GM12878 (cell line): ENCODE measurements at regions not wholly inside any gene's neighbourhood (a gene's known extent, or its start where the extent isn't known, plus 50 kb on each side); places are given as distances from the start of the nearest gene placed in this dataset.

Experiments
- ATAC-seq: fragments of 200-7000 bp; cut with Tn5 transposase; 3 replicates; pipeline ENCODE4 v1.9.1; 2020; ENCODE audit warnings: mild to moderate bottlenecking, moderate library complexity
- BruUV-seq: library from RNA; stranded (reverse); fragments of 400-500 nt; replicated peaks from 2 replicates; lab custom pipeline; 2021; lab: Mats Ljungman, UMichigan
- CTCF ChIA-PET: fragments of 300-600 bp; sonication (Branson Sonifier 250); formaldehyde crosslinking; extraction: SDS; loops from one replicate; lab custom pipeline; 2021; ENCODE audit warnings: inconsistent platforms; lab: Yijun Ruan, JAX
- POLR2A ChIA-PET: fragments of 350-600 bp; formaldehyde crosslinking; extraction: SDS; loops from one replicate; lab custom pipeline; 2021; ENCODE audit warnings: inconsistent platforms; lab: Charles Lee
- RAD21 ChIA-PET: fragments of 300-600 bp; sonication (Branson Sonifier 250); formaldehyde crosslinking; loops from one replicate; lab custom pipeline; 2023; ENCODE audit warnings: antibody characterized with exemption; ENCODE audit not compliant: unreplicated experiment; lab: Charles Lee
- SMC1A ChIA-PET: fragments of 300-600 bp; sonication (Branson Sonifier 250); formaldehyde crosslinking; loops from one replicate; lab custom pipeline; 2023; ENCODE audit not compliant: unreplicated experiment, uncharacterized antibody; lab: Charles Lee
- DNase-seq: peaks from one replicate; pipeline ENCODE4 v3.0.0-alpha.2; 2011; ENCODE audit warnings: low read depth, low spot score
- FAIRE-seq: peaks from 3 replicates; lab custom pipeline; 2011; peaks lifted over from hg19 to GRCh38; lab: Jason Lieb, UNC
- H2AFZ ChIP-seq: 2 replicates; pipeline ENCODE4 v1.6.0; 2011; ENCODE audit warnings: low read depth, low read length, control low read depth; ENCODE audit not compliant: control insufficient read depth
- H3K27ac ChIP-seq: 2 replicates; pipeline ENCODE4 v1.5.1; 2011; ENCODE audit warnings: control low read depth; ENCODE audit not compliant: control insufficient read depth, insufficient read depth
- H3K27me3 ChIP-seq, 2 experiments: replicated peaks in 1 of 2; 2 replicates each; pipeline versions ENCODE4 v1.6.0 to v1.6.1; 2011; ENCODE audit warnings: low read length in 1 of 2; ENCODE audit not compliant: control insufficient read depth in 2 of 2, insufficient read depth in 2 of 2
- H3K36me3 ChIP-seq, 2 experiments: 2 replicates each; pipeline ENCODE4 v1.5.1; 2011; ENCODE audit warnings: low read length in 1 of 2; ENCODE audit not compliant: control insufficient read depth in 2 of 2, insufficient read depth in 2 of 2
- H3K4me1 ChIP-seq: 2 replicates; pipeline ENCODE4 v1.6.1; 2011; ENCODE audit warnings: mild to moderate bottlenecking, low read length, moderate library complexity, mixed read lengths; ENCODE audit not compliant: control insufficient read depth, insufficient read depth
- H3K4me2 ChIP-seq: 2 replicates; pipeline ENCODE4 v1.6.0; 2011; ENCODE audit warnings: control low read depth; ENCODE audit not compliant: control insufficient read depth, insufficient read depth
- H3K4me3 ChIP-seq: fragments of 200-600 bp; sonication (generic); 2 replicates; pipeline ENCODE4 v1.5.1; 2016
- H3K79me2 ChIP-seq: 2 replicates; pipeline ENCODE4 v1.6.0; 2011; ENCODE audit warnings: low read length; ENCODE audit not compliant: control insufficient read depth, insufficient read depth
- H3K9ac ChIP-seq: 2 replicates; pipeline ENCODE4 v1.8.0; 2011; ENCODE audit warnings: low read length, control low read depth, mixed read lengths; ENCODE audit not compliant: control insufficient read depth, insufficient read depth
- H3K9me3 ChIP-seq: replicated peaks from 3 replicates; pipeline ENCODE4 v1.5.1; 2011; ENCODE audit warnings: mild to moderate bottlenecking, low read length; ENCODE audit not compliant: control insufficient read depth, insufficient read depth
- H4K20me1 ChIP-seq: 2 replicates; pipeline ENCODE4 v1.6.0; 2011; ENCODE audit not compliant: control insufficient read depth, insufficient read depth
- ATF2 ChIP-seq: IDR thresholded peaks from 2 replicates; pipeline ENCODE4 v1.6.1; 2012; ENCODE audit warnings: low read length, inconsistent platforms
- DPF2 ChIP-seq: fragments of 450-650 bp; IDR thresholded peaks from 2 replicates; pipeline ENCODE4 v1.6.1; 2017; ENCODE audit warnings: mild to moderate bottlenecking
- ESRRA ChIP-seq: IDR thresholded peaks from 2 replicates; pipeline ENCODE4 v1.6.1; 2012; ENCODE audit warnings: mild to moderate bottlenecking, low read length, improper control_type of control experiment
- EZH2 ChIP-seq: IDR thresholded peaks from 2 replicates; pipeline ENCODE4 v1.6.1; 2012; ENCODE audit warnings: low read depth, mild to moderate bottlenecking, control low read depth, inconsistent platforms, low read length, borderline replicate concordance; ENCODE audit not compliant: control insufficient read depth
- FOXM1 ChIP-seq: IDR thresholded peaks from 2 replicates; pipeline ENCODE4 v1.6.1; 2012; ENCODE audit warnings: low read depth, mild to moderate bottlenecking, inconsistent platforms, low read length, moderate library complexity
- HDGF ChIP-seq: fragments of 450-650 bp; IDR thresholded peaks from 2 replicates; pipeline ENCODE4 v1.6.1; 2016; ENCODE audit warnings: antibody characterized with exemption
- KAT2A ChIP-seq: conservative IDR thresholded peaks from 2 replicates; pipeline ENCODE4 v1.6.1; 2011; ENCODE audit warnings: low read depth, low read length; ENCODE audit not compliant: control insufficient read depth
- MXI1 ChIP-seq: fragments of 150-350 bp; IDR thresholded peaks from 2 replicates; pipeline ENCODE4 v1.6.1; 2011; ENCODE audit warnings: low read depth, mild to moderate bottlenecking, inconsistent platforms, low read length, improper control_type of control experiment
- MYB ChIP-seq: fragments of 150-350 bp; IDR thresholded peaks from 2 replicates; pipeline ENCODE4 v1.6.1; 2014; ENCODE audit warnings: mild to moderate bottlenecking, low read depth, low read length, borderline replicate concordance
- NFYA ChIP-seq: IDR thresholded peaks from 2 replicates; pipeline ENCODE4 v1.6.1; 2011; ENCODE audit warnings: low read depth, mild to moderate bottlenecking, low read length, improper control_type of control experiment, borderline replicate concordance
- NR2C1 ChIP-seq: fragments of 450-650 bp; IDR thresholded peaks from 2 replicates; pipeline ENCODE4 v1.6.1; 2017; ENCODE audit warnings: antibody characterized with exemption, mild to moderate bottlenecking, moderate library complexity
- PBX3 ChIP-seq: IDR thresholded peaks from 2 replicates; pipeline ENCODE4 v1.6.1; 2011; ENCODE audit warnings: mild to moderate bottlenecking, low read depth, low read length, moderate library complexity; ENCODE audit not compliant: insufficient replicate concordance
- SIN3A ChIP-seq: IDR thresholded peaks from 2 replicates; pipeline ENCODE4 v1.6.1; 2012; ENCODE audit warnings: low read depth, low read length, improper control_type of control experiment
- SMAD5 ChIP-seq: IDR thresholded peaks from 2 replicates; pipeline ENCODE4 v1.6.1; 2016; ENCODE audit warnings: antibody characterized with exemption, low read depth
- SPI1 ChIP-seq: IDR thresholded peaks from 2 replicates; pipeline ENCODE4 v1.6.1; 2011; ENCODE audit warnings: low read depth, mild to moderate bottlenecking, low read length, moderate library complexity, borderline replicate concordance; ENCODE audit not compliant: insufficient read depth
- TARDBP ChIP-seq: IDR thresholded peaks from 2 replicates; pipeline ENCODE4 v1.6.1; 2016; ENCODE audit warnings: borderline replicate concordance
- TCF12 ChIP-seq: IDR thresholded peaks from 2 replicates; pipeline ENCODE4 v1.6.1; 2011; ENCODE audit warnings: low read depth, mild to moderate bottlenecking, low read length
- WRNIP1 ChIP-seq: IDR thresholded peaks from 2 replicates; pipeline ENCODE4 v1.6.1; 2011; ENCODE audit warnings: low read depth, low read length, improper control_type of control experiment, borderline replicate concordance
- WGBS: methylation state at CpG from one replicate; pipeline ENCODE4 v1.1.6; 2016; ENCODE audit warnings: low lambda C conversion rate; ENCODE audit not compliant: insufficient replicate concordance, insufficient coverage; ENCODE audit errors: missing lambda C conversion rate; 5-methylcytosine and 5-hydroxymethylcytosine counted together
- in situ Hi-C: fragments of 300-500 bp; cut with MboI; formaldehyde crosslinking; loops from 9 replicates; pipeline ENCODE4 v1.14.3; 2018; ENCODE audit warnings: mixed read lengths
- intact Hi-C: fragments of 100-400 bp; cut with micrococcal nuclease; formaldehyde crosslinking; loops from one replicate; pipeline ENCODE4 v1.14.2; 2022; ENCODE audit not compliant: unreplicated experiment
- TF ChIP-seq, protein P1 (sequence below): fragments of 450-650 bp; IDR thresholded peaks from 2 replicates; pipeline ENCODE4 v1.6.1; 2017; ENCODE audit warnings: borderline replicate concordance

DNA sequence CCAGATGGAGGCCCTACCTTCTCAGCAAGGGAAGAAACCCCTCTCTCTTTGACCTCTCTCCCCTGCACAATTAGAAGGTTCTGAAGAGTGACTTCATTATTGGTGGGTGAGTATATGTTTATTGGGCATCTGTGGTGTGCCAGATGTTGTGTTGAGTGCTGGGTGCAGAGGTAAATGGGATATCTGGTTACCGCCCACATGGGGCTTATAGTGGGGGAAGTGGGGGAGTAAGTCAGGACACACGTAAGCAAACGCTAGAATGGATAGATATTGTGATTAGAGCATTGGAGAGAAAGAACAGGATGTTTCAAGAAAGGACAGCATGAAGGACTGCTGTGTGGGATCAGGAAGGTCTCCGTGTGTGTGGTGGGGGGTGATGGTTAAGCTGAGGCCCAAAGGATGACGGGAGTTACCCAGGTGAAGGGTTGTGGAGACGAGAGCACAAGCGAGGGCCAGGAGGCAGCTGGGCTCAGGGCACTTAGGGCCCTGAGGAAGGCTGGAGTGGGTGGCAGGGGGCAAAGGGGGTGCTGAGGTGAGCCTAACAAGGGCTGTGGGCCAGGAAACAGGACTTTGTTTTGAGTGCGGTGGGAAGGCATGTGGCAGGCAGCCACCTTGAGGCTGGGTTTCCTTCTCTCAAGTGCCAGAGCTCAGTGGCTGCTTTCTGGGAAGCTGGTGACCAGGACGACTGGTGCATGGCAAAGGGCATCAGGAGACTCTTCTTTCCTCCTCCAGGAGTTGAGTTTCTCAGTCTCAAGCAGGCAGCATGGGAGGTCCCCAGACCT, 299.9 kb downstream of the RPS24 start (continued):
- TF ChIP-seq, protein P1, sequence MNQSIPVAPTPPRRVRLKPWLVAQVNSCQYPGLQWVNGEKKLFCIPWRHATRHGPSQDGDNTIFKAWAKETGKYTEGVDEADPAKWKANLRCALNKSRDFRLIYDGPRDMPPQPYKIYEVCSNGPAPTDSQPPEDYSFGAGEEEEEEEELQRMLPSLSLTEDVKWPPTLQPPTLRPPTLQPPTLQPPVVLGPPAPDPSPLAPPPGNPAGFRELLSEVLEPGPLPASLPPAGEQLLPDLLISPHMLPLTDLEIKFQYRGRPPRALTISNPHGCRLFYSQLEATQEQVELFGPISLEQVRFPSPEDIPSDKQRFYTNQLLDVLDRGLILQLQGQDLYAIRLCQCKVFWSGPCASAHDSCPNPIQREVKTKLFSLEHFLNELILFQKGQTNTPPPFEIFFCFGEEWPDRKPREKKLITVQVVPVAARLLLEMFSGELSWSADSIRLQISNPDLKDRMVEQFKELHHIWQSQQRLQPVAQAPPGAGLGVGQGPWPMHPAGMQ = no peak
- TF ChIP-seq SPI1 (no peak), TCF12 (no peak), ATF2 (no peak), MXI1 (no peak)

GRCh38 chr10:78335371-78335690, 301.7 kb downstream of the RPS24 start:
- ChIA-PET CTCF (no interaction called here), SMC1A (interaction anchor here (0.6 to 1.1 kb wide), 2 partner anchors 12 to 28 kb away, joined by 3 to 4 read pairs; no protein-coding TSS in a partner anchor), POLR2A (no interaction called here), RAD21 (no interaction called here)
- FAIRE-seq (no peak), ATAC-seq (no peak), DNase-seq (no peak)
- no peaks in the 10 kb centered on the region for H3K36me3 ChIP-seq
- no peak overlapping the region for H3K4me2 ChIP-seq
- no peak overlapping the region for H3K27ac ChIP-seq
- TF ChIP-seq MYB = no peak
- no peak for TF ChIP-seq PBX3
- TF ChIP-seq SMAD5 = no peak
- TF ChIP-seq ESRRA = no peak
- TF ChIP-seq KAT2A = no peak
- no peak for TF ChIP-seq TARDBP
- no peak for TF ChIP-seq WRNIP1
- no peak for TF ChIP-seq NFYA
- no peak for TF ChIP-seq EZH2
- TF ChIP-seq NR2C1 = no peak
- no peak for TF ChIP-seq HDGF
- TF ChIP-seq MXI1 = no peak
- TF ChIP-seq DPF2 = no peak
- TF ChIP-seq SIN3A = no peak
- TF ChIP-seq FOXM1 = no peak
- WGBS = 0% methylated on average over 1 of the region's 1 CpG
- no peak overlapping the region for H2AFZ ChIP-seq
- H3K79me2 ChIP-seq = no peaks in the 10 kb centered on the region
- H3K27me3 ChIP-seq = no peaks in the 10 kb centered on the region; a peak in 4 of 4 replicates
- H4K20me1 ChIP-seq = no peaks in the 10 kb centered on the region
- H3K4me1 ChIP-seq = no peaks in the 10 kb centered on the region
- H3K9ac ChIP-seq = no peak overlapping the region
- intact Hi-C loops (no loop called here), in situ Hi-C loops (no loop called here)
- no TSS peak for BruUV-seq
- no peak overlapping the region for H3K4me3 ChIP-seq
- H3K9me3 ChIP-seq = no peaks in the 10 kb centered on the region
